ENCODE measurements at regions not wholly inside any gene's neighbourhood (a gene's known extent, or its start where the extent isn't known, plus 50 kb on each side); places are given as distances from the start of the nearest gene placed in this dataset.

GRCh38 chr10:108097258-108097657, 932.8 kb upstream of the SORCS1 start:
- no peak overlapping the region for H3K23ac ChIP-seq (ENCODE audit: insufficient read length, low read depth, low read length)
- no peak overlapping the region for H2BK15ac ChIP-seq (ENCODE audit: low read depth, low read length)
- H3K9me3 ChIP-seq (ENCODE audit: control insufficient read depth, low read depth, low read length) = no peaks in the 10 kb centered on the region
- no peak overlapping the region for H3T11ph ChIP-seq (ENCODE audit: low read length)
- no peak for DNase-seq
- no peak overlapping the region for H3K4me2 ChIP-seq (ENCODE audit: insufficient read depth, insufficient read length, low read length)
- no peak overlapping the region for H4K91ac ChIP-seq (ENCODE audit: insufficient read length, low read depth, low read length)
- no peak overlapping the region for H2AK5ac ChIP-seq (ENCODE audit: insufficient read length, low read length)
- no peaks in the 10 kb centered on the region for H3K27me3 ChIP-seq (ENCODE audit: insufficient read depth, low read length)
- Mint-ChIP-seq H3K27ac (no peak overlapping the region), H3K4me3 (no peak overlapping the region), H3K36me3 (ENCODE audit: insufficient read depth in 1 of 3, low read depth in 3 of 3) (no peaks in the 10 kb centered on the region), H3K4me1 (peaks cover 3 to 6% of the 10 kb centered on the region in 2 experiments), H3K27me3 (ENCODE audit: low read depth) (no peaks in the 10 kb centered on the region), H3K9me3 (no peaks in the 10 kb centered on the region)
- no CpG with 5 or more reads among the region's 4 CpGs for WGBS (ENCODE audit: extremely low coverage, insufficient read length, low lambda C conversion rate)
- no peak overlapping the region for H2BK5ac ChIP-seq (ENCODE audit: insufficient read length, low read length)
- no peak overlapping the region for H2BK12ac ChIP-seq (ENCODE audit: insufficient read length, low read depth, low read length)
- H4K20me1 ChIP-seq (ENCODE audit: control insufficient read depth, insufficient read depth, insufficient read length) = no peaks in the 10 kb centered on the region
- no peak overlapping the region for H2BK20ac ChIP-seq (ENCODE audit: low read depth, low read length, poor library complexity, severe bottlenecking)
- H2BK120ac ChIP-seq (ENCODE audit: low read depth, low read length, poor library complexity, severe bottlenecking) = no peak overlapping the region
- no peak overlapping the region for H4K8ac ChIP-seq (replicated peaks; ENCODE audit: insufficient read length, low read depth, low read length)
- H3K18ac ChIP-seq (ENCODE audit: insufficient read length, low read depth, low read length) = no peak overlapping the region
- no peak overlapping the region for H3K9ac ChIP-seq (ENCODE audit: extremely low read depth, insufficient read length, low read length)
- H3K79me1 ChIP-seq (ENCODE audit: insufficient read depth, low read depth, low read length, poor library complexity, severe bottlenecking) = no peaks in the 10 kb centered on the region
- TF ChIP-seq CTCF (conservative IDR thresholded peaks at IDR 0.05) = no peak
- no peak overlapping the region for H2AFZ ChIP-seq (ENCODE audit: low read length)
- H3K79me2 ChIP-seq (ENCODE audit: insufficient read depth, low read length) = no peaks in the 10 kb centered on the region
- no peak overlapping the region for H3K56ac ChIP-seq (ENCODE audit: insufficient read length, low read depth, low read length)
- H3K4ac ChIP-seq (ENCODE audit: low read depth, low read length) = no peak overlapping the region
- no peaks in the 10 kb centered on the region for H3K4me1 ChIP-seq (ENCODE audit: insufficient read depth, low read length)
- H3K23me2 ChIP-seq (ENCODE audit: insufficient read length, low read depth, low read length, poor library complexity, severe bottlenecking) = no peaks in the 10 kb centered on the region
- no peak overlapping the region for H3K27ac ChIP-seq (ENCODE audit: insufficient read length, low read depth, low read length)
- H3K14ac ChIP-seq (ENCODE audit: insufficient read depth, low read length) = no peak overlapping the region; the same call in 1 of the 2 replicates
- no peak overlapping the region for H4K5ac ChIP-seq (ENCODE audit: insufficient read length, low read depth, low read length)

Data from H9 (cell line).